HCT116 (cell line): ENCODE measurements at regions not wholly inside any gene's neighbourhood (a gene's known extent, or its start where the extent isn't known, plus 50 kb on each side); places are given as distances from the start of the nearest gene placed in this dataset.

Experiments
- CEBPB ChIP-seq: IDR thresholded peaks from 2 replicates; pipeline ENCODE4 v1.6.1; 2012; ENCODE audit warnings: low read depth
- CTCF ChIP-seq, 3 experiments: fragments of 200-600 bp in 1 of 3; sonication (generic) in 1 of 3; IDR thresholded peaks in 2 of 3; conservative IDR thresholded peaks in 1 of 3; 2 replicates each; pipeline ENCODE4 v1.5.1; 2012 to 2017; ENCODE audit warnings: low read depth in 2 of 3, low read length in 2 of 3, antibody characterized with exemption in 1 of 3, borderline replicate concordance in 1 of 3, control low read depth in 1 of 3, mild to moderate bottlenecking in 1 of 3, mixed read lengths in 1 of 3, mixed run types in 1 of 3, moderate library complexity in 1 of 3; ENCODE audit not compliant: insufficient read depth in 1 of 3
- EZH2 ChIP-seq: fragments of 200-600 bp; sonication (generic); IDR thresholded peaks from 2 replicates; pipeline ENCODE4 v1.6.1; 2017; ENCODE audit warnings: antibody characterized with exemption, mixed run types
- EZH2phosphoT487 ChIP-seq: fragments of 200-600 bp; IDR thresholded peaks from 2 replicates; pipeline ENCODE4 v1.6.1; 2018; ENCODE audit warnings: antibody characterized with exemption, borderline replicate concordance
- JUND ChIP-seq: IDR thresholded peaks from 2 replicates; pipeline ENCODE4 v1.6.1; 2012
- MAX ChIP-seq: IDR thresholded peaks from 2 replicates; pipeline ENCODE4 v1.6.1; 2012
- POLR2A ChIP-seq: IDR thresholded peaks from 2 replicates; pipeline ENCODE4 v1.7.0; 2011; ENCODE audit warnings: borderline replicate concordance; ENCODE audit not compliant: insufficient read depth, insufficient read length; ENCODE audit errors: extremely low read depth
- POLR2AphosphoS5 ChIP-seq: IDR thresholded peaks from 2 replicates; pipeline ENCODE4 v1.6.1; 2011; ENCODE audit warnings: mild to moderate bottlenecking, low read depth, low read length, moderate library complexity
- REST ChIP-seq: IDR thresholded peaks from 2 replicates; pipeline ENCODE4 v1.6.1; 2012; ENCODE audit warnings: low read depth
- SIN3A ChIP-seq: IDR thresholded peaks from 2 replicates; pipeline ENCODE4 v1.6.1; 2012; ENCODE audit warnings: low read depth
- SRF ChIP-seq: IDR thresholded peaks from 2 replicates; pipeline ENCODE4 v1.6.1; 2012; ENCODE audit warnings: low read depth
- TCF7L2 ChIP-seq: IDR thresholded peaks from 2 replicates; pipeline ENCODE4 v1.7.0; 2011; ENCODE audit warnings: borderline replicate concordance, inconsistent platforms; ENCODE audit not compliant: insufficient read depth, insufficient read length; ENCODE audit errors: extremely low read depth
- ZFX ChIP-seq: fragments of 450-650 bp; IDR thresholded peaks from 2 replicates; pipeline ENCODE4 v1.6.1; 2017
- ZNF274 ChIP-seq: fragments of 200-500 bp; sonication (Bioruptor generic); IDR thresholded peaks from 2 replicates; pipeline ENCODE4 v1.6.1; 2014; ENCODE audit warnings: mild to moderate bottlenecking, low read depth, low read length, inconsistent platforms

- no peak for TF ChIP-seq ZNF274
- TF ChIP-seq CTCF (IDR thresholded peaks at IDR 0.05 in 2 of 3, conservative IDR thresholded peaks at IDR 0.05 in 1 of 3; ENCODE audit: borderline replicate concordance in 1 of 3, insufficient read depth in 1 of 3, low read depth in 2 of 3, low read length in 2 of 3) = no peak
- no peak for TF ChIP-seq JUND
- no peak for TF ChIP-seq POLR2A
- TF ChIP-seq EZH2phosphoT487 = no peak
- TF ChIP-seq SIN3A = no peak
- TF ChIP-seq CEBPB = no peak
- TF ChIP-seq TCF7L2 = no peak
- TF ChIP-seq POLR2AphosphoS5 = no peak
- TF ChIP-seq MAX = no peak
- TF ChIP-seq EZH2 = no peak
- TF ChIP-seq ZFX = no peak
- no peak for TF ChIP-seq REST
- no peak for TF ChIP-seq SRF
Observed at GRCh38 chr2:66660804-66661203, 225.9 kb downstream of the MEIS1 start.
